OCI-LY1 (cell line): ENCODE measurements at regions not wholly inside any gene's neighbourhood (a gene's known extent, or its start where the extent isn't known, plus 50 kb on each side); places are given as distances from the start of the nearest gene placed in this dataset.

ENCODE experiments used
- EZH2 ChIP-seq: fragments of 200-600 bp; sonication (generic), shearing (Covaris generic); IDR thresholded peaks from 2 replicates; pipeline ENCODE4 v1.8.0; 2017; ENCODE audit warnings: borderline replicate concordance, mixed run types, mild to moderate bottlenecking, antibody characterized with exemption, low read length, moderate library complexity, mixed read lengths
- TF ChIP-seq, protein P1 (sequence below): fragments of 200-600 bp; sonication (generic), shearing (Covaris generic); IDR thresholded peaks from 2 replicates; pipeline ENCODE4 v1.5.1; 2017; ENCODE audit warnings: mild to moderate bottlenecking, antibody characterized with exemption, low read length, moderate library complexity, mixed read lengths

DNA sequence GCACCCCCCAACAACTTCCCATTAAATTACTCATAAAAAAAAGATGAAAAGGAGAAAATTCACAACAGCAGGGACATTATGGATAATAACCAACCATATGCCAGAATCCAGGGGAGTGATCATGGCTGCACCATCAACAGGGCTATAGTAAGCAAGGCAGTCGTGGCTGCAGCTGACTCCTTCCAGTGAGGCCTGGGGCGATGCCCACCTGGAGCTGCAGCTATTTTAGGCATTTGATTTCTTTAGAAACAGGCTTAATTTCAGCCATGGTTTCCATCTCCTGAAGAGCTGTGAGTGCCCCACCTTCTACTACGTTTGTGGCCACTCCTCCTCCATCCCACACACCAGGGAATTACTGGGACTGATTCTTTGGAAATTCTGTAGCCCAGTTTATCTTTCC is 84.0 kb downstream of the MINAR1 start:
- TF ChIP-seq, protein P1, sequence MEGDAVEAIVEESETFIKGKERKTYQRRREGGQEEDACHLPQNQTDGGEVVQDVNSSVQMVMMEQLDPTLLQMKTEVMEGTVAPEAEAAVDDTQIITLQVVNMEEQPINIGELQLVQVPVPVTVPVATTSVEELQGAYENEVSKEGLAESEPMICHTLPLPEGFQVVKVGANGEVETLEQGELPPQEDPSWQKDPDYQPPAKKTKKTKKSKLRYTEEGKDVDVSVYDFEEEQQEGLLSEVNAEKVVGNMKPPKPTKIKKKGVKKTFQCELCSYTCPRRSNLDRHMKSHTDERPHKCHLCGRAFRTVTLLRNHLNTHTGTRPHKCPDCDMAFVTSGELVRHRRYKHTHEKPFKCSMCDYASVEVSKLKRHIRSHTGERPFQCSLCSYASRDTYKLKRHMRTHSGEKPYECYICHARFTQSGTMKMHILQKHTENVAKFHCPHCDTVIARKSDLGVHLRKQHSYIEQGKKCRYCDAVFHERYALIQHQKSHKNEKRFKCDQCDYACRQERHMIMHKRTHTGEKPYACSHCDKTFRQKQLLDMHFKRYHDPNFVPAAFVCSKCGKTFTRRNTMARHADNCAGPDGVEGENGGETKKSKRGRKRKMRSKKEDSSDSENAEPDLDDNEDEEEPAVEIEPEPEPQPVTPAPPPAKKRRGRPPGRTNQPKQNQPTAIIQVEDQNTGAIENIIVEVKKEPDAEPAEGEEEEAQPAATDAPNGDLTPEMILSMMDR = no peak
- no peak for TF ChIP-seq EZH2
